ENCODE measurements at regions not wholly inside any gene's neighbourhood (a gene's known extent, or its start where the extent isn't known, plus 50 kb on each side); places are given as distances from the start of the nearest gene placed in this dataset.

GRCh38 chr16:65319621-65320231 lies 197.9 kb upstream of the CDH11 start:
- no peak for TF ChIP-seq CTCF (IDR thresholded peaks at IDR 0.05)
- no peak for TF ChIP-seq POLR2A (IDR thresholded peaks at IDR 0.05)
